Activated naive CD4-positive, alpha-beta T cell treated with anti-CD3 and anti-CD28 coated beads for 36 hours (primary cell): ENCODE measurements at regions not wholly inside any gene's neighbourhood (a gene's known extent, or its start where the extent isn't known, plus 50 kb on each side); places are given as distances from the start of the nearest gene placed in this dataset.

Source experiments
- CTCF ChIA-PET: fragments of 350-600 bp; sonication (Branson Sonifier 250); formaldehyde crosslinking; loops from one replicate; lab custom pipeline; 2021; ENCODE audit warnings: antibody characterized with exemption; lab: Charles Lee
- DNase-seq: peaks from one replicate; pipeline ENCODE4 v3.0.0-alpha.2; 2020
- H3K27ac Mint-ChIP-seq: one replicate; pipeline ENCODE4 v1.8.0; 2021; ENCODE audit warnings: mild to moderate bottlenecking, mixed read lengths
- H3K27me3 Mint-ChIP-seq: one replicate; pipeline ENCODE4 v1.8.0; 2021; ENCODE audit warnings: low read depth, mixed read lengths
- H3K36me3 Mint-ChIP-seq: one replicate; pipeline ENCODE4 v1.8.0; 2021; ENCODE audit warnings: low read depth, mixed read lengths
- H3K4me1 Mint-ChIP-seq: one replicate; pipeline ENCODE4 v1.8.0; 2021; ENCODE audit warnings: low read depth, mixed read lengths
- H3K4me3 Mint-ChIP-seq: one replicate; pipeline ENCODE4 v1.8.0; 2021; ENCODE audit warnings: mild to moderate bottlenecking, moderate library complexity, mixed read lengths
- H3K9me3 Mint-ChIP-seq: one replicate; pipeline ENCODE4 v1.8.0; 2021; ENCODE audit warnings: mixed read lengths
- intact Hi-C: fragments of 100-400 bp; cut with micrococcal nuclease; formaldehyde crosslinking; loops from one replicate; pipeline ENCODE4 v1.15.1; 2023

DNA sequence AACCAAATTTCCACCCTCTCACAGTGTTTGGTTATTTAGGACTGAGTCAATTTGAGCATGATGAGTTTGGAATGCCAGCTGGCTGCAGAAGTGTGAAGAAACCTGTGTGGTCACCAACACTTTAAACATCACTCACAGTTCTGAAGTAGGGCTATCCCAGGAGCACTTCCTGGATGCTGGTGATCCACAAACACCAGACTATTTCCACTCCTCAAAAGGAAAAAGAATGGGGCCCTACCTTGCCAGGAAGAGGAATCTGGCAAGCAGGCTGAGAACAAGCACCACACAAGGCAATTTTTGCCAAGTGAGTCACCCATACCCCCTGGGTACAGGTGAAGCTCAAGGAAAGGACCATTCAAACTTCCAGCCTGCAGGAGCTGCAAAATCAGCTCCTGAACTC, 294.2 kb upstream of the PTGER4 start:
- CTCF ChIA-PET: interaction anchor here (0.6 to 3.0 kb wide), 9 partner anchors 8 to 300 kb away, joined by 3 to 17 read pairs (median 4); no protein-coding TSS in a partner anchor
- H3K4me3 Mint-ChIP-seq: no peak overlapping the region
- H3K27me3 Mint-ChIP-seq: no peaks in the 10 kb centered on the region
- peaks cover 86% of the 10 kb centered on the region for H3K4me1 Mint-ChIP-seq
- H3K27ac Mint-ChIP-seq: peak overlapping the region; percentile 85
- peaks cover 3% of the 10 kb centered on the region for H3K36me3 Mint-ChIP-seq
- intact Hi-C loops: loop anchor here (5.0 to 10.0 kb wide), 2 partner anchors 668 to 731 kb away; no protein-coding TSS in a partner anchor
- peak; percentile 33 for DNase-seq
- no peaks in the 10 kb centered on the region for H3K9me3 Mint-ChIP-seq

DNA sequence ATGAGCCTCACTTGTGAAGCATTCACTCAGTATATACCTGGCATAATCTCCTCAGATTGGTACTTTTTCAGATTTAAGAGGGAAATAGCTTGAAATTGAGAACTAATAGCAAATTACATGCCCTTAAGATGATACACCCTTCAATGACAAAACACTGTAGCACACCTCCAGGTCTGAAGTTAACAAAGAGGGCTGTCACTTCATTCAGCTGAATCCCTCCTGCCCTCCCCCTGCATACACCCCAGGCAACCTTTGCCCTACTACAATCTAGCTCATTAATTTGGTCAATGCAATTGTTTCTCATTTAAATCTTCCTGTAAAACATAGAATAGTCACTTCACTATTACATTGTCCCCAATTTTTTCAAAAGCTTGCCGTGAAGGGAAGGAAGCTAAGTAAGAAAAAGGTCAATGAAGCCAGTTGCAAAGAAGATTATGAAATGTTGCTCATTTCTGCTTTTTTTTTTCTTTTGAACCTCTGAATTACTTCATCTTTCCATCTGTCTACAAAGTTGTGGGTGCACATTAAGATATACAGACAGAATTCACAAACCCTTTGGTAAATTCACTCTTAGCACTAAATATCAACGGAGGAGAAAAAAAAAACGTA, 294.8 kb upstream of the PTGER4 start:
- peak overlapping the region; percentile 34 for H3K4me3 Mint-ChIP-seq
- CTCF ChIA-PET: interaction anchor here (0.6 to 3.0 kb wide), 13 partner anchors 8 to 319 kb away, joined by 3 to 17 read pairs (median 4); no protein-coding TSS in a partner anchor
- H3K27me3 Mint-ChIP-seq: no peaks in the 10 kb centered on the region
- no peak for DNase-seq
- H3K27ac Mint-ChIP-seq: peak overlapping the region; percentile 85
- H3K9me3 Mint-ChIP-seq: peaks cover 5% of the 10 kb centered on the region
- peaks cover 6% of the 10 kb centered on the region for H3K36me3 Mint-ChIP-seq
- peaks cover 86% of the 10 kb centered on the region for H3K4me1 Mint-ChIP-seq
- intact Hi-C loops: loop anchor here (1.0 to 10.0 kb wide), 20 partner anchors 16 to 730 kb away; partner anchors contain the start of gene PTGER4

DNA sequence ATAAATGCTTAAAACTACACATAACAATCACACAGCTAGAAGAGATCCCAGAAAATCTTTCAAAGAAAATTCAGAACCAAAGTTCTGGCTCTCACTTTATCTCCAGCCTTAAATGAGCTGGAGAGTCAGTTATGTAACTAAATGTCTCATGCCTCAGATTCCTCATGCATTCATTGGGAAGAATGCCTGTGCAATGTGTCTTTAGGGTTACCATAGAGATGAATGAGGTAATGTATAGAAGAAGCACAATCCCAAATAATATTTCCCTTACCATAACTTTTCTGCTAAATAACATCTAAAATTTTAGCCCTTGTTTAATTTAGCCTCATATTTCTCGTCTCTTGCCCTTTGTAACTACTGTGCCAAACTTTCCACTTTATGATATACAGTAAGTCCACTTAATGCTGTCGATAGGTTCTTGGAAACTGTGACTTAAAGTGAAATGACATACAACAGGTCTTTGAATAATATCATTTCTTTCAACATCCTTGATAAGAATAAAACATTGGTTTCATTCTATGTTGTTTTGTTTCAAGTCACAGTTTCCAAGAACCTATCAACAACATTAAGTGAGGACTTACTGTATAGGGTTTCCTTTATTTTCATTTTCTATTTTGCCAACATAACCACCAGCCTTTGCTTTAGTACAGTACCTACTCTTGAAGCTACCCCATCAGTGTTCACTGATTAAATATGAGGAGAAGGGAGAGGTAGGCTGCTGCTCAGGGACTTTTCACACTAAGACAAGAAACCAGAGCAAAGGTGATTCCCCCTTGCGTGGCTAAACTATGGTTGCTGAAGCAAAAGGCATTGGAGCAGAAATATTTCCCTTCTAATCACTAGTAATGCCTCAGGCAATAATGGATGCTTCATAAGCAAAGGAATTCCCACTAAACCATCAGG, 295.7 kb upstream of the PTGER4 start:
- DNase-seq: peak; percentile 65
- H3K27me3 Mint-ChIP-seq: no peaks in the 10 kb centered on the region
- H3K27ac Mint-ChIP-seq: peak overlapping the region; percentile 85
- peaks cover 11% of the 10 kb centered on the region for H3K36me3 Mint-ChIP-seq
- H3K4me3 Mint-ChIP-seq: peak overlapping the region; percentile 40
- peaks cover 11% of the 10 kb centered on the region for H3K9me3 Mint-ChIP-seq
- peaks cover 86% of the 10 kb centered on the region for H3K4me1 Mint-ChIP-seq
- CTCF ChIA-PET: interaction anchor here (0.6 to 3.0 kb wide), 11 partner anchors 21 to 360 kb away, joined by 3 to 17 read pairs (median 3); no protein-coding TSS in a partner anchor
- intact Hi-C loops: loop anchor here (1.0 to 10.0 kb wide), 19 partner anchors 17 to 729 kb away; partner anchors contain the start of gene PTGER4

DNA sequence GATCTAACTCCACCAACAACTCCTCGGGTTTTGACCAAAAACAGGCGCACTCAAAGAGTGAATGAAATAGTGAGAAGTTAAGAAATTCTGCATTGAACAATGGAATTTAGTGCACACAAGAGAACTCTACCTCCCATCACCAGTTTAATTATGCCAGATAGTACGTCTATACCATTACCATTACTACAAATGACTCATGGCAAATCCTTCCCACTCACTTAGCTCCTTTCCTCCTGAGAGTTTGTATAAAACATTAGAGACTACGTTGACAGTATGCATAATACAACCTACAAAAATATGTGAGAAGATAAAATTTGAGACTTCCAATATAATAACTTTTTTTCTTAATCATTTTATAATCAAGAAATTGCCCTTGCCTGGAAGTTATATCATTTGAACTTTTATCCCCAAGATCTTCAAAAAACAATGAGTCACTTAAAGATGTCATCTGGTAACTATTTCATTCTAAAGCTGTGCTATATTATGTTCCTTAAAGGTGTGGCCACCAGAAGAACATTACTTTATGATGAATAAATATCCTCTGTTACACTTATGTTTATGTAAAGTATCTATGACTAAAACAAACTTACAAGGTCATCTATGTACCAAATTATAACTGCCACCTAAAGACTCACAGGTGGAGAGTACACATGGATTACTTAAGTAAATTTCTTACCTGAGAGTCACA, 297.9 kb upstream of the PTGER4 start:
- Mint-ChIP-seq H3K9me3 (peaks cover 13% of the 10 kb centered on the region), H3K36me3 (peaks cover 14% of the 10 kb centered on the region), H3K27me3 (no peaks in the 10 kb centered on the region), H3K27ac (peak overlapping the region; percentile 89), H3K4me3 (no peak overlapping the region), H3K4me1 (peaks cover 87% of the 10 kb centered on the region)
- DNase-seq: no peak
- intact Hi-C loops: loop anchor here (5.0 to 10.0 kb wide), 3 partner anchors 350 to 727 kb away; no protein-coding TSS in a partner anchor
- CTCF ChIA-PET: interaction anchor here (0.8 to 1.1 kb wide), 2 partner anchors 10 to 56 kb away, joined by 3 read pairs; no protein-coding TSS in a partner anchor

DNA sequence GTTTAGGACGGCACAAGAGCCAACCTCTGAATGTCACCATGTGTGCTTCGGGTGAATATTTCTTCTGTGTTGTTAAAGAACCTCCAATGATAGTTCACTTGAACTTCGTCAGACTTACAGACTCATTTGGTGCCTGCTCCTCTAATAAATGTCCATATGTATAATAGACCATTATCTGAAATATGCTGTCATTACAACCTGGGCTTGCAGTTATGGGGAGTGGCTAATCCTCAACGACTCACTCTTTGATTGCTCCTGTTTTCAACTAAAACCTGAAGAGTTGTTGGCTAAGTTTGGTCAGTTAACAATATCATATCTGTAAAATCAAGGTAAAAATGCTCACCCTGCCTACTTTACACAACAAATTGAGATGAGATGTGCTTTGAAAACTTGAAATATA, 298.7 kb upstream of the PTGER4 start:
- Mint-ChIP-seq H3K27me3 (no peaks in the 10 kb centered on the region), H3K9me3 (peaks cover 13% of the 10 kb centered on the region), H3K36me3 (peaks cover 14% of the 10 kb centered on the region), H3K4me3 (no peak overlapping the region), H3K4me1 (peaks cover 87% of the 10 kb centered on the region), H3K27ac (peak overlapping the region; percentile 89)
- no peak for DNase-seq
- CTCF ChIA-PET: interaction anchor here (0.6 to 1.1 kb wide), 2 partner anchors 11 to 27 kb away, joined by 3 to 4 read pairs; no protein-coding TSS in a partner anchor
- intact Hi-C loops: loop anchor here (5.0 to 10.0 kb wide), 3 partner anchors 349 to 726 kb away; no protein-coding TSS in a partner anchor

DNA sequence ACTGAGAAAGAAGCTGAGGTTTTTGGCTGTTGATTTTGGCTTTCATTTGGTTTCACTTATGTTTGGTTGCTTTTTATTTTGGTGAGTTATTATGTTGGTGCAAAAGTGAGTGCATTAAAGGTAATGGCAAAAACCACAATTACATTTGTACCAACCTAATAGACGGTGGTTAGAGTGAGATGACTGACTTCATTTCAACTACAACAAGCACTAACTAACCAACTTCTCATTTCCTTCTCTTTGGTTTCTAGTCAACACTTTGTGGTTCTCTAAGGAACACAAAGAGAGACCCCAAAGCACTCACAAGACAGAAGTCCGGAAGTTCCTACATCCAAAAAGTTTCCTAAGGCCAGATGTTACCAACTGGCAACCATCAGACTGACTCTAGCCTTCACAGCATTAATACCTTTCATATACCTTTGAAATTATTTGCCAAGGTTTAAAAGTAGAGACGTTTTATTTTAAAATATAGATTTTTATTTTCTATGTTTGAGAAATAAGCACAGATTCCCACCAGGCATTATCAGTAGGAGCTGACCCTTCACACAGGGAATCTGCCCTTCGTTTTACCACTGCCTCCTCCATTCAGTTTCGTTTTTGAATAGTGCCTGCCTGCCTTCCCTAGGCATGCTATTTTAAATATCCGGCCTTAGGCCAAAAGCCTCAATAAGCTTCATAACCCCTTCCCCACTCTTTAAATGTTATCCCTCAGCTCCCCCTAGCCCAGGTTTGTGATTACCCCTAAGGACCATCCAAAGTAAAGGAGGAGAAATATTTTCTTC, 301.1 kb upstream of the PTGER4 start:
- peak overlapping the region; percentile 89 for H3K27ac Mint-ChIP-seq
- peaks cover 14% of the 10 kb centered on the region for H3K36me3 Mint-ChIP-seq
- intact Hi-C loops: no loop called here
- H3K4me1 Mint-ChIP-seq: peaks cover 63% of the 10 kb centered on the region
- CTCF ChIA-PET: no interaction called here
- peaks cover 13% of the 10 kb centered on the region for H3K9me3 Mint-ChIP-seq
- DNase-seq: no peak
- H3K4me3 Mint-ChIP-seq: no peak overlapping the region
- no peaks in the 10 kb centered on the region for H3K27me3 Mint-ChIP-seq

DNA sequence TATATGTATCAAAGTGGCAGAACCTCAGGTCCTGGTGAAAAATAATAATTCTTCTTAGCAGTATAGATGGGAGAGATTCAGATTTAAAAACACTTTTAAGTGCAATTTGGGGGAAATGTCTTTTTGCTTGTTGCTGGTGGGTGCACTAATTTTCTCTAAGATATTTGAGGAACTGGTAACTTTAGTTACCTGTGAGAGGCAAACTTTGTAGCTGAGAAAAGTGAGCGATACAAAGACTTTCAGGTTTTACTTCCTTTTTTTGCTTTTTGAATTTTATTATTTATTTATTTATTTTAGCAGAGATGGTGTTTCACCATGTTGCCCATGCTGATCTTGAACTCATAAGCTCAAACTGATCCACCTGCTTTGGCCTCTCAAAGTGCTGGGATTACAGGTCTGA, 303.1 kb upstream of the PTGER4 start:
- Mint-ChIP-seq H3K36me3 (peaks cover 14% of the 10 kb centered on the region), H3K27me3 (no peaks in the 10 kb centered on the region), H3K4me3 (no peak overlapping the region), H3K9me3 (peaks cover 13% of the 10 kb centered on the region), H3K4me1 (peaks cover 44% of the 10 kb centered on the region), H3K27ac (no peak overlapping the region)
- DNase-seq: no peak
- intact Hi-C loops: no loop called here
- CTCF ChIA-PET: interaction anchor here (0.6 to 1.1 kb wide), 3 partner anchors 37 to 299 kb away, joined by 3 read pairs; no protein-coding TSS in a partner anchor

DNA sequence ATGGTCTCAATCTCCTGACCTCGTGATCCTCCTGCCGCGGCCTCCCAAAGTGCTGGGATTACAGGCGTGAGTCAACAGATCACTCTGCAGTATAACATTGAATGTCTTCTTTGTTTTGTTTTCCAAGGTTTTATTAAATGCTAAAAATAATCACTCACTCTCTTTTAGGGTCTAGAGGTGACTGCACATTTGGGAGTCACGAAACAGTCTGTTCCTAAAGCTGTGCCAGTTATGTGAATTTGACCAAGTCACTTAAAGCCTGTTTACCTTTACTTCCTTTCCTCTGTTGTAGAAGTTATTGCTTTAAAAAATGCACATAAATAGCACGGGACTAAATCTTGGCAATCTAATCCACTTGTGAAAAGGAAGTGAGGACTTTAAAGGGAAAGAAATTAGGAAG, 304.9 kb upstream of the PTGER4 start:
- CTCF ChIA-PET: interaction anchor here (0.5 to 1.4 kb wide), 3 partner anchors 8 to 31 kb away, joined by 3 to 4 read pairs (median 4); no protein-coding TSS in a partner anchor
- Mint-ChIP-seq H3K27ac (no peak overlapping the region), H3K27me3 (no peaks in the 10 kb centered on the region), H3K4me1 (peaks cover 27% of the 10 kb centered on the region), H3K9me3 (peaks cover 13% of the 10 kb centered on the region), H3K36me3 (peaks cover 8% of the 10 kb centered on the region), H3K4me3 (no peak overlapping the region)
- no peak for DNase-seq
- intact Hi-C loops: no loop called here

DNA sequence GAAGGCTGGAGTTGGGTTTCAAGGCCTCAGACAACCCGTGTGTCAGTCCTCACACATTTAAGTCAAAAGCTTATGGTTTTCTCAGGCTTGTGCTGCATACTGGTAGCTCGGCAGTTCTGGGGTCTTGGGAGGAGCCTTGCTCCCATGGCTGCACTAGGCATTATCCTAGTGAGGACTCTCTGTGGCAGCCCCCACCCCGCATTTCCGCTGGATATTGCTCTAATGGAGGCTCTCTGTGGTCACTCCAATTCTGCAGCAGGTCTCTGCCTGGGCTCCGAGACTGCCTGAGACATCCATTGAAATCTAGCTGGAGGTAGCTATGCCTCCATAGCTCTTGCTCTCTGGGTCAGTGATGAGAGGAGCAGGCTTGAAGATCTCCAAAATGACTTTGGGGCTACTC, 311.5 kb upstream of the PTGER4 start:
- CTCF ChIA-PET: interaction anchor here (1.4 kb wide), 1 partner anchor 120 kb away, joined by 3 read pairs; no protein-coding TSS in a partner anchor

DNA sequence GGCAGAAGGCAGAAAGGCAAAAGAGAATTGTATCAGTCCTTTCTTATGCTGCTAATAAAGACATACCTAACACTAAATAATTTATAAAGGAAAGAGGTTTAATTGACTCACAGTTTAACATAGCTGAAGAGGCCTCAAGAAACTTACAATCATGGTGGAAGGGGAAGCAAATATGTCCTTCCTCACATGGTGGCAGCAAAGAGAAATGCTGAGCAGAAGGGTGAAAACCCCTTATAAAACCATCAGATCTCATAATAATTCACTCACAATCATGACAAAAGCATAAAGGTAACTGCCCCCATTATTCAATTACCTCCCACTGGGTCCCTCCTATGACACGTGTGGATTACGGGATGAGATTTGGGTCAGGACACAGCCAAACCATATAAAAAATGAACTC, 312.5 kb upstream of the PTGER4 start:
- Mint-ChIP-seq H3K4me3 (no peak overlapping the region), H3K9me3 (peaks cover 15% of the 10 kb centered on the region), H3K27ac (no peak overlapping the region), H3K36me3 (peaks cover 6% of the 10 kb centered on the region), H3K27me3 (no peaks in the 10 kb centered on the region), H3K4me1 (peaks cover 19% of the 10 kb centered on the region)
- intact Hi-C loops: loop anchor here (5.0 kb wide), 1 partner anchor 370 kb away; no protein-coding TSS in a partner anchor
- CTCF ChIA-PET: interaction anchor here (0.6 to 1.6 kb wide), 5 partner anchors 8 to 367 kb away, joined by 3 to 4 read pairs (median 3); no protein-coding TSS in a partner anchor
- peak; percentile 26 for DNase-seq

More for the DNA sequence above, 311.5 kb upstream of the PTGER4 start:
- Mint-ChIP-seq H3K9me3 (peaks cover 11% of the 10 kb centered on the region), H3K36me3 (peaks cover 3% of the 10 kb centered on the region), H3K27me3 (no peaks in the 10 kb centered on the region), H3K4me1 (peaks cover 19% of the 10 kb centered on the region), H3K27ac (no peak overlapping the region), H3K4me3 (no peak overlapping the region)
- DNase-seq: no peak
- intact Hi-C loops: loop anchor here (5.0 kb wide), 1 partner anchor 369 kb away; no protein-coding TSS in a partner anchor
